ENCODE measurements at regions not wholly inside any gene's neighbourhood (a gene's known extent, or its start where the extent isn't known, plus 50 kb on each side); places are given as distances from the start of the nearest gene placed in this dataset.

DNA sequence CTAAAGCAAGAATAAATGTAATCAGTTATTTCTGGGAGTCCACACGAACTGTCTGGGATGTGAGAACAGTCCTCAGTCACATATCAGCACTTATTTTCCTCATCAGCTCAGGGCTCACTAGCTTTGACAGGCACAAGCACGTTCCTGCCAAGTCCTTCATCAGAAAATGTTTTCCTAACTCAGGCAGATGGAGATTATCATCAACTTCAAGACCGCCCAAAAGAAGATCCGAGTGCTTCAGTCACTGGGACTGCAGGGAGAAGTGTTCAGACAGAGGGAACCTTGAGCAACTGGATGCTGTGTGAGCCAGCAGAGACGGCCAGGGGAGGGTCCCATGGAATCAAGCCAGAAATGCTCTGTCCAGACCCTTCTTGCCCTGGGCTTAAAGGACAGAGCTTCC, 189.4 kb downstream of the NXNL2 start:
- TF ChIP-seq, protein P1, sequence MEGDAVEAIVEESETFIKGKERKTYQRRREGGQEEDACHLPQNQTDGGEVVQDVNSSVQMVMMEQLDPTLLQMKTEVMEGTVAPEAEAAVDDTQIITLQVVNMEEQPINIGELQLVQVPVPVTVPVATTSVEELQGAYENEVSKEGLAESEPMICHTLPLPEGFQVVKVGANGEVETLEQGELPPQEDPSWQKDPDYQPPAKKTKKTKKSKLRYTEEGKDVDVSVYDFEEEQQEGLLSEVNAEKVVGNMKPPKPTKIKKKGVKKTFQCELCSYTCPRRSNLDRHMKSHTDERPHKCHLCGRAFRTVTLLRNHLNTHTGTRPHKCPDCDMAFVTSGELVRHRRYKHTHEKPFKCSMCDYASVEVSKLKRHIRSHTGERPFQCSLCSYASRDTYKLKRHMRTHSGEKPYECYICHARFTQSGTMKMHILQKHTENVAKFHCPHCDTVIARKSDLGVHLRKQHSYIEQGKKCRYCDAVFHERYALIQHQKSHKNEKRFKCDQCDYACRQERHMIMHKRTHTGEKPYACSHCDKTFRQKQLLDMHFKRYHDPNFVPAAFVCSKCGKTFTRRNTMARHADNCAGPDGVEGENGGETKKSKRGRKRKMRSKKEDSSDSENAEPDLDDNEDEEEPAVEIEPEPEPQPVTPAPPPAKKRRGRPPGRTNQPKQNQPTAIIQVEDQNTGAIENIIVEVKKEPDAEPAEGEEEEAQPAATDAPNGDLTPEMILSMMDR (IDR thresholded peaks at IDR 0.05; ENCODE audit: insufficient read depth in 1 of 2, low read depth in 1 of 2, low read length in 1 of 2, severe bottlenecking in 1 of 2, unreplicated experiment in 1 of 2): no peak
- Histone ChIP-seq H3K4me1 (no peaks in the 10 kb centered on the region), H3K9me3 (no peaks in the 10 kb centered on the region), H3K36me3 (ENCODE audit: control insufficient read depth, insufficient read depth, low read length) (no peaks in the 10 kb centered on the region), H3K27me3 (replicated peaks; ENCODE audit: control insufficient read depth, insufficient read depth, low read length) (no peaks in the 10 kb centered on the region), H3K4me3 (ENCODE audit: low read depth, low read length) (no peak overlapping the region)
- no peak overlapping the region for H3K27ac Mint-ChIP-seq (ENCODE audit: unreplicated experiment)
- no peaks in the 10 kb centered on the region for H3K36me3 Mint-ChIP-seq (ENCODE audit: insufficient read depth, unreplicated experiment)
- no TSS peak for BruUV-seq (replicated peaks)
- no peaks in the 10 kb centered on the region for H3K4me1 Mint-ChIP-seq (ENCODE audit: low read depth, unreplicated experiment)
- no peak for DNase-seq
- ChIA-PET POLR2A (no interaction called here), CTCF (no interaction called here)
- peaks cover 3% of the 10 kb centered on the region for H3K27me3 Mint-ChIP-seq (ENCODE audit: insufficient read depth, unreplicated experiment)
- no peaks in the 10 kb centered on the region for H3K9me3 Mint-ChIP-seq (ENCODE audit: unreplicated experiment)
- intact Hi-C loops (cut with micrococcal nuclease; ENCODE audit: unreplicated experiment): no loop called here
- no peak overlapping the region for H3K4me3 Mint-ChIP-seq (ENCODE audit: unreplicated experiment)

DNA sequence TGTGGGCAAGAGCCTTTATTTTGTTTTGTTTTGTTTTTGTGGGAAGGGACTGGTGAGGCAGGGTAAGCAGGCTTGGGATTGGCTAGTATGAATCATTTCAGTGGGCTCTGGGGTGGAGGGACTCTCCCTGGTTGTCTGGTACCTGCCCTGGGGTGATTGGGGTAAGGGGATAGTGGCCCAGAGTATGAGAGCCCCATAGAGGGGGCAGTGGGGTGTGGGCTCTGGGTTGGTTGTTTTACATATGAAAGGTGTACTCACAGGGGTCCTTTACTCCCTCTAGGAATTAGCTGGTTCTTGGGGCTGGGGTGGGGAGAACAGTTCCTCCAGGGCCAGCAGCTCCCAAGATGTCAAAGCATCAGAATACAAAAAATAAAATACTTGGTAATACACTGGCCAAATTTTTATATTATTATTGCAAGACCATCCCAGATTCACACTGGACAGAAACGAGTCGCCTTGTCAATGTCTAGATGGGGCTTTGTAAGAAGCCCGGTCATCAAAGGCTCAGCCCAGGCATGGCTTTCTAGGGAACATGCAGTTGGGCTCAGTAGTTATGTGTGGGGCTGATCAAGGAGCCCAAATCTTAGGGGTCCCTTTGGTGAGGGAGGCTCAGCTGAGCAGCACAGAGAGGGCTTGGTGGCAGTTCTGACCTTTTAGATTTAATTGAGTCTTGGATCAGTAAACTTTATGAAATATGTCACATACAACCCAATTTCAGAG, 190.5 kb downstream of the NXNL2 start:
- no peak for DNase-seq
- BruUV-seq (replicated peaks): no TSS peak
- peaks cover 6% of the 10 kb centered on the region for H3K9me3 Mint-ChIP-seq (ENCODE audit: unreplicated experiment)
- intact Hi-C loops (cut with micrococcal nuclease; ENCODE audit: unreplicated experiment): no loop called here
- Histone ChIP-seq H3K4me3 (ENCODE audit: low read depth, low read length) (no peak overlapping the region), H3K27me3 (replicated peaks; ENCODE audit: control insufficient read depth, insufficient read depth, low read length) (no peaks in the 10 kb centered on the region), H3K4me1 (no peaks in the 10 kb centered on the region), H3K9me3 (no peaks in the 10 kb centered on the region), H3K36me3 (ENCODE audit: control insufficient read depth, insufficient read depth, low read length) (no peaks in the 10 kb centered on the region)
- H3K4me3 Mint-ChIP-seq (ENCODE audit: unreplicated experiment): no peak overlapping the region
- TF ChIP-seq, protein P1 (IDR thresholded peaks at IDR 0.05; ENCODE audit: insufficient read depth in 1 of 2, low read depth in 1 of 2, low read length in 1 of 2, severe bottlenecking in 1 of 2, unreplicated experiment in 1 of 2): no peak
- no peak overlapping the region for H3K27ac Mint-ChIP-seq (ENCODE audit: unreplicated experiment)
- H3K4me1 Mint-ChIP-seq (ENCODE audit: low read depth, unreplicated experiment): no peaks in the 10 kb centered on the region
- H3K27me3 Mint-ChIP-seq (ENCODE audit: insufficient read depth, unreplicated experiment): peaks cover 3% of the 10 kb centered on the region
- ChIA-PET CTCF (no interaction called here), POLR2A (no interaction called here)
- H3K36me3 Mint-ChIP-seq (ENCODE audit: insufficient read depth, unreplicated experiment): no peaks in the 10 kb centered on the region

DNA sequence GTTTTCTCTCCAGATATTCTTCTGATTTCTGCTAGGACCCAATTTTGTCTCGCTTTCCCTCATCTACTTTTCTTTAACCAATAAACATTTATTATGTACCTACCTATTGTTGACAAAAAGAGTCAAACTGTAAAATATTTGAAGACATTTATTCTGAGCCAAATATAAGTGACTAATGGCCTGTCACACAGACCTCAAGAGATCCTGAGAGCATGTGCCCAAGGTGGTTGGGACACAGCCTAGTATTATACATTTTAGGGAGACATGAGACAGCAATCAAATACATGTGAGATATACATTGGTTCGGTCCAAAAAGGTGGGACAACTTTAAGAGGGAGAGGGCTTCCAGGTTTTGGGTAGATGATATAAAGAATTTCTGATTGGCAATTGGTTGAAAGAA, 191.8 kb downstream of the NXNL2 start:
- TF ChIP-seq, protein P1 (IDR thresholded peaks at IDR 0.05; ENCODE audit: insufficient read depth in 1 of 2, low read depth in 1 of 2, low read length in 1 of 2, severe bottlenecking in 1 of 2, unreplicated experiment in 1 of 2): no peak
- H3K4me1 Mint-ChIP-seq (ENCODE audit: low read depth, unreplicated experiment): no peaks in the 10 kb centered on the region
- H3K36me3 Mint-ChIP-seq (ENCODE audit: insufficient read depth, unreplicated experiment): no peaks in the 10 kb centered on the region

More for the DNA sequence above, 191.8 kb downstream of the NXNL2 start:
- H3K4me1 ChIP-seq: no peaks in the 10 kb centered on the region
- Mint-ChIP-seq H3K27ac (ENCODE audit: unreplicated experiment) (no peak overlapping the region), H3K27me3 (ENCODE audit: insufficient read depth, unreplicated experiment) (peaks cover 3% of the 10 kb centered on the region), H3K4me3 (ENCODE audit: unreplicated experiment) (no peak overlapping the region), H3K9me3 (ENCODE audit: unreplicated experiment) (peaks cover 16% of the 10 kb centered on the region)
- ChIA-PET POLR2A (no interaction called here), CTCF (no interaction called here)
- no peaks in the 10 kb centered on the region for H3K36me3 ChIP-seq (ENCODE audit: control insufficient read depth, insufficient read depth, low read length)
- no peaks in the 10 kb centered on the region for H3K9me3 ChIP-seq
- no TSS peak for BruUV-seq (replicated peaks)
- H3K4me3 ChIP-seq (ENCODE audit: low read depth, low read length): no peak overlapping the region
- intact Hi-C loops (cut with micrococcal nuclease; ENCODE audit: unreplicated experiment): no loop called here
- no peaks in the 10 kb centered on the region for H3K27me3 ChIP-seq (replicated peaks; ENCODE audit: control insufficient read depth, insufficient read depth, low read length)
- no peak for DNase-seq

All from Caco-2 (cell line).